H1 (cell line): ENCODE measurements at regions not wholly inside any gene's neighbourhood (a gene's known extent, or its start where the extent isn't known, plus 50 kb on each side); places are given as distances from the start of the nearest gene placed in this dataset.

Experiments used
- SIN3A ChIP-seq, 2 experiments: IDR thresholded peaks in 1 of 2; conservative IDR thresholded peaks in 1 of 2; 2 replicates each; pipeline ENCODE4 v1.6.1; 2011 to 2012; ENCODE audit warnings: low read length in 2 of 2, improper control_type of control experiment in 1 of 2, low read depth in 1 of 2, mild to moderate bottlenecking in 1 of 2
- TBP ChIP-seq: IDR thresholded peaks from 2 replicates; pipeline ENCODE4 v1.6.1; 2011; ENCODE audit warnings: low read depth, low read length, improper control_type of control experiment
- TF ChIP-seq, protein P1 (sequence below): fragments of 300-600 bp; sonication (generic); IDR thresholded peaks from 2 replicates; pipeline ENCODE4 v1.7.1; 2012; ENCODE audit warnings: low read length, moderate library complexity, mild to moderate bottlenecking, inconsistent platforms; ENCODE audit not compliant: insufficient replicate concordance
- TF ChIP-seq, protein P2 (sequence below), 3 experiments: IDR thresholded peaks; 1 replicate in 2 of 3; 2 replicates in 1 of 3; pipeline versions ENCODE4 v1.5.1 to v1.6.1; 2011; ENCODE audit warnings: low read length in 3 of 3, mild to moderate bottlenecking in 3 of 3, inconsistent platforms in 2 of 3, low read depth in 1 of 3, moderate library complexity in 1 of 3; ENCODE audit not compliant: insufficient read depth in 1 of 3; ENCODE audit errors: control extremely low read depth in 1 of 3

DNA sequence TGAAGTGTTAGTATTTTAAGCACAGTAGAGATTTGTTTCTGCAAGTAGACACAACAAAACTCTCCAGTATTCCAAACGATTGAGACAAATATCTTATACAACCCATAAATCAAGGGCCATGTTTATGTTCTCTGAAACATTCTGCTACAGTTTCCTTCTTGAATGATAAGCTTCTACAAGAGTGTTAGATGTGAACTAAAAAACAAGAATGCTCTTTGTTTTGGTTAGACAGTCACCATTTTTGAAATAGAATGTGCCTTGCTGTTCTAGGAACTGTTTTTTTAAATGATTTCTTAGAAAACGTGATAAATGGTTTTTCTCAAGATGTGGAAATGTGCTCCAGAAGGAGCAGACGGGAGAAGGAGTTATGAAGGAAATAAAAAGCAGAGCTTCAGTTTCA is 1656.3 kb upstream of the FLRT2 start (continued):
- TF ChIP-seq, protein P1, sequence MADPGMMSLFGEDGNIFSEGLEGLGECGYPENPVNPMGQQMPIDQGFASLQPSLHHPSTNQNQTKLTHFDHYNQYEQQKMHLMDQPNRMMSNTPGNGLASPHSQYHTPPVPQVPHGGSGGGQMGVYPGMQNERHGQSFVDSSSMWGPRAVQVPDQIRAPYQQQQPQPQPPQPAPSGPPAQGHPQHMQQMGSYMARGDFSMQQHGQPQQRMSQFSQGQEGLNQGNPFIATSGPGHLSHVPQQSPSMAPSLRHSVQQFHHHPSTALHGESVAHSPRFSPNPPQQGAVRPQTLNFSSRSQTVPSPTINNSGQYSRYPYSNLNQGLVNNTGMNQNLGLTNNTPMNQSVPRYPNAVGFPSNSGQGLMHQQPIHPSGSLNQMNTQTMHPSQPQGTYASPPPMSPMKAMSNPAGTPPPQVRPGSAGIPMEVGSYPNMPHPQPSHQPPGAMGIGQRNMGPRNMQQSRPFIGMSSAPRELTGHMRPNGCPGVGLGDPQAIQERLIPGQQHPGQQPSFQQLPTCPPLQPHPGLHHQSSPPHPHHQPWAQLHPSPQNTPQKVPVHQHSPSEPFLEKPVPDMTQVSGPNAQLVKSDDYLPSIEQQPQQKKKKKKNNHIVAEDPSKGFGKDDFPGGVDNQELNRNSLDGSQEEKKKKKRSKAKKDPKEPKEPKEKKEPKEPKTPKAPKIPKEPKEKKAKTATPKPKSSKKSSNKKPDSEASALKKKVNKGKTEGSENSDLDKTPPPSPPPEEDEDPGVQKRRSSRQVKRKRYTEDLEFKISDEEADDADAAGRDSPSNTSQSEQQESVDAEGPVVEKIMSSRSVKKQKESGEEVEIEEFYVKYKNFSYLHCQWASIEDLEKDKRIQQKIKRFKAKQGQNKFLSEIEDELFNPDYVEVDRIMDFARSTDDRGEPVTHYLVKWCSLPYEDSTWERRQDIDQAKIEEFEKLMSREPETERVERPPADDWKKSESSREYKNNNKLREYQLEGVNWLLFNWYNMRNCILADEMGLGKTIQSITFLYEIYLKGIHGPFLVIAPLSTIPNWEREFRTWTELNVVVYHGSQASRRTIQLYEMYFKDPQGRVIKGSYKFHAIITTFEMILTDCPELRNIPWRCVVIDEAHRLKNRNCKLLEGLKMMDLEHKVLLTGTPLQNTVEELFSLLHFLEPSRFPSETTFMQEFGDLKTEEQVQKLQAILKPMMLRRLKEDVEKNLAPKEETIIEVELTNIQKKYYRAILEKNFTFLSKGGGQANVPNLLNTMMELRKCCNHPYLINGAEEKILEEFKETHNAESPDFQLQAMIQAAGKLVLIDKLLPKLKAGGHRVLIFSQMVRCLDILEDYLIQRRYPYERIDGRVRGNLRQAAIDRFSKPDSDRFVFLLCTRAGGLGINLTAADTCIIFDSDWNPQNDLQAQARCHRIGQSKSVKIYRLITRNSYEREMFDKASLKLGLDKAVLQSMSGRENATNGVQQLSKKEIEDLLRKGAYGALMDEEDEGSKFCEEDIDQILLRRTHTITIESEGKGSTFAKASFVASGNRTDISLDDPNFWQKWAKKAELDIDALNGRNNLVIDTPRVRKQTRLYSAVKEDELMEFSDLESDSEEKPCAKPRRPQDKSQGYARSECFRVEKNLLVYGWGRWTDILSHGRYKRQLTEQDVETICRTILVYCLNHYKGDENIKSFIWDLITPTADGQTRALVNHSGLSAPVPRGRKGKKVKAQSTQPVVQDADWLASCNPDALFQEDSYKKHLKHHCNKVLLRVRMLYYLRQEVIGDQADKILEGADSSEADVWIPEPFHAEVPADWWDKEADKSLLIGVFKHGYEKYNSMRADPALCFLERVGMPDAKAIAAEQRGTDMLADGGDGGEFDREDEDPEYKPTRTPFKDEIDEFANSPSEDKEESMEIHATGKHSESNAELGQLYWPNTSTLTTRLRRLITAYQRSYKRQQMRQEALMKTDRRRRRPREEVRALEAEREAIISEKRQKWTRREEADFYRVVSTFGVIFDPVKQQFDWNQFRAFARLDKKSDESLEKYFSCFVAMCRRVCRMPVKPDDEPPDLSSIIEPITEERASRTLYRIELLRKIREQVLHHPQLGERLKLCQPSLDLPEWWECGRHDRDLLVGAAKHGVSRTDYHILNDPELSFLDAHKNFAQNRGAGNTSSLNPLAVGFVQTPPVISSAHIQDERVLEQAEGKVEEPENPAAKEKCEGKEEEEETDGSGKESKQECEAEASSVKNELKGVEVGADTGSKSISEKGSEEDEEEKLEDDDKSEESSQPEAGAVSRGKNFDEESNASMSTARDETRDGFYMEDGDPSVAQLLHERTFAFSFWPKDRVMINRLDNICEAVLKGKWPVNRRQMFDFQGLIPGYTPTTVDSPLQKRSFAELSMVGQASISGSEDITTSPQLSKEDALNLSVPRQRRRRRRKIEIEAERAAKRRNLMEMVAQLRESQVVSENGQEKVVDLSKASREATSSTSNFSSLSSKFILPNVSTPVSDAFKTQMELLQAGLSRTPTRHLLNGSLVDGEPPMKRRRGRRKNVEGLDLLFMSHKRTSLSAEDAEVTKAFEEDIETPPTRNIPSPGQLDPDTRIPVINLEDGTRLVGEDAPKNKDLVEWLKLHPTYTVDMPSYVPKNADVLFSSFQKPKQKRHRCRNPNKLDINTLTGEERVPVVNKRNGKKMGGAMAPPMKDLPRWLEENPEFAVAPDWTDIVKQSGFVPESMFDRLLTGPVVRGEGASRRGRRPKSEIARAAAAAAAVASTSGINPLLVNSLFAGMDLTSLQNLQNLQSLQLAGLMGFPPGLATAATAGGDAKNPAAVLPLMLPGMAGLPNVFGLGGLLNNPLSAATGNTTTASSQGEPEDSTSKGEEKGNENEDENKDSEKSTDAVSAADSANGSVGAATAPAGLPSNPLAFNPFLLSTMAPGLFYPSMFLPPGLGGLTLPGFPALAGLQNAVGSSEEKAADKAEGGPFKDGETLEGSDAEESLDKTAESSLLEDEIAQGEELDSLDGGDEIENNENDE = no peak
- TF ChIP-seq, protein P2, sequence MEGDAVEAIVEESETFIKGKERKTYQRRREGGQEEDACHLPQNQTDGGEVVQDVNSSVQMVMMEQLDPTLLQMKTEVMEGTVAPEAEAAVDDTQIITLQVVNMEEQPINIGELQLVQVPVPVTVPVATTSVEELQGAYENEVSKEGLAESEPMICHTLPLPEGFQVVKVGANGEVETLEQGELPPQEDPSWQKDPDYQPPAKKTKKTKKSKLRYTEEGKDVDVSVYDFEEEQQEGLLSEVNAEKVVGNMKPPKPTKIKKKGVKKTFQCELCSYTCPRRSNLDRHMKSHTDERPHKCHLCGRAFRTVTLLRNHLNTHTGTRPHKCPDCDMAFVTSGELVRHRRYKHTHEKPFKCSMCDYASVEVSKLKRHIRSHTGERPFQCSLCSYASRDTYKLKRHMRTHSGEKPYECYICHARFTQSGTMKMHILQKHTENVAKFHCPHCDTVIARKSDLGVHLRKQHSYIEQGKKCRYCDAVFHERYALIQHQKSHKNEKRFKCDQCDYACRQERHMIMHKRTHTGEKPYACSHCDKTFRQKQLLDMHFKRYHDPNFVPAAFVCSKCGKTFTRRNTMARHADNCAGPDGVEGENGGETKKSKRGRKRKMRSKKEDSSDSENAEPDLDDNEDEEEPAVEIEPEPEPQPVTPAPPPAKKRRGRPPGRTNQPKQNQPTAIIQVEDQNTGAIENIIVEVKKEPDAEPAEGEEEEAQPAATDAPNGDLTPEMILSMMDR (IDR thresholded peaks at IDR 0.05; ENCODE audit: control extremely low read depth in 1 of 3, insufficient read depth in 1 of 3, low read depth in 1 of 3, low read length in 3 of 3) = no peak
- no peak for TF ChIP-seq SIN3A (conservative IDR thresholded peaks at IDR 0.05 in 1 of 2, IDR thresholded peaks at IDR 0.05 in 1 of 2; ENCODE audit: low read depth in 1 of 2, low read length in 2 of 2)
- TF ChIP-seq TBP = no peak
- TF ChIP-seq, all 59 proteins: peak for 0
